KMS-11 (cell line): ENCODE measurements at regions not wholly inside any gene's neighbourhood (a gene's known extent, or its start where the extent isn't known, plus 50 kb on each side); places are given as distances from the start of the nearest gene placed in this dataset.

Experiments used
- H2AFZ ChIP-seq: fragments of 200-600 bp; sonication (generic); 2 replicates; pipeline ENCODE4 v1.6.1; 2016; ENCODE audit warnings: antibody characterized with exemption, mixed run types, low read depth
- H3K27ac ChIP-seq: fragments of 200-600 bp; sonication (generic); 2 replicates; pipeline ENCODE4 v1.6.1; 2016; ENCODE audit warnings: mild to moderate bottlenecking, mixed run types
- H3K27me3 ChIP-seq: fragments of 200-600 bp; sonication (generic); 2 replicates; pipeline ENCODE4 v1.6.1; 2017; ENCODE audit warnings: mild to moderate bottlenecking, low read depth, mixed run types, moderate library complexity; ENCODE audit not compliant: insufficient read depth
- H3K36me3 ChIP-seq: fragments of 200-600 bp; sonication (generic); 2 replicates; pipeline ENCODE4 v1.6.1; 2017; ENCODE audit warnings: mild to moderate bottlenecking, mixed run types; ENCODE audit not compliant: insufficient read depth
- H3K4me1 ChIP-seq: fragments of 200-600 bp; sonication (generic); 2 replicates; pipeline ENCODE4 v1.6.1; 2016; ENCODE audit warnings: mild to moderate bottlenecking, low read depth, mixed run types; ENCODE audit not compliant: poor library complexity, severe bottlenecking
- H3K4me2 ChIP-seq: fragments of 200-600 bp; sonication (generic); 2 replicates; pipeline ENCODE4 v1.7.0; 2016; ENCODE audit warnings: mild to moderate bottlenecking, mixed run types
- H3K4me3 ChIP-seq: fragments of 200-600 bp; sonication (generic); IDR thresholded peaks from 2 replicates; pipeline ENCODE4 v1.6.1; 2017; ENCODE audit warnings: low read depth, low read length, mixed read lengths; ENCODE audit not compliant: insufficient read depth
- H3K79me2 ChIP-seq: fragments of 200-600 bp; sonication (generic); 2 replicates; pipeline ENCODE4 v1.6.1; 2016; ENCODE audit warnings: low read depth, mixed run types; ENCODE audit not compliant: insufficient read depth
- H3K9ac ChIP-seq: fragments of 200-600 bp; sonication (generic); 2 replicates; pipeline ENCODE4 v1.6.1; 2016; ENCODE audit warnings: mild to moderate bottlenecking, mixed run types
- H4K20me1 ChIP-seq: fragments of 200-600 bp; sonication (generic); 2 replicates; pipeline ENCODE4 v1.6.1; 2016; ENCODE audit warnings: mild to moderate bottlenecking, mixed run types; ENCODE audit not compliant: insufficient read depth
- CTCF ChIP-seq: fragments of 200-600 bp; sonication (generic); conservative IDR thresholded peaks from 2 replicates; pipeline ENCODE4 v1.6.1; 2017; ENCODE audit warnings: low read depth, mild to moderate bottlenecking, antibody characterized with exemption, low read length, moderate library complexity, mixed read lengths

GRCh38 chr2:136209561-136210454 is 91.9 kb upstream of the CXCR4 start:
- Histone ChIP-seq H4K20me1 (no peaks in the 10 kb centered on the region), H3K4me1 (no peaks in the 10 kb centered on the region), H3K4me3 (no peak overlapping the region), H2AFZ (no peak overlapping the region), H3K36me3 (no peaks in the 10 kb centered on the region), H3K4me2 (no peak overlapping the region), H3K27me3 (no peaks in the 10 kb centered on the region), H3K9ac (no peak overlapping the region), H3K27ac (no peak overlapping the region), H3K79me2 (no peaks in the 10 kb centered on the region)
- TF ChIP-seq CTCF, result no peak

- Histone ChIP-seq H3K27ac (no peak overlapping the region), H4K20me1 (no peaks in the 10 kb centered on the region), H3K4me2 (no peak overlapping the region), H3K27me3 (no peaks in the 10 kb centered on the region), H3K4me3 (no peak overlapping the region), H3K79me2 (no peaks in the 10 kb centered on the region), H2AFZ (no peak overlapping the region), H3K4me1 (no peaks in the 10 kb centered on the region), H3K36me3 (no peaks in the 10 kb centered on the region), H3K9ac (no peak overlapping the region)
- no peak for TF ChIP-seq CTCF
Measured at GRCh38 chr2:136208682-136209420, 90.9 kb upstream of the CXCR4 start.

GRCh38 chr2:136207665-136208064 is 89.7 kb upstream of the CXCR4 start:
- Histone ChIP-seq H3K79me2 (no peaks in the 10 kb centered on the region), H3K9ac (no peak overlapping the region), H3K27me3 (no peaks in the 10 kb centered on the region), H3K36me3 (no peaks in the 10 kb centered on the region), H3K4me1 (no peaks in the 10 kb centered on the region), H3K4me2 (no peak overlapping the region), H3K27ac (no peak overlapping the region), H4K20me1 (no peaks in the 10 kb centered on the region), H3K4me3 (no peak overlapping the region), H2AFZ (no peak overlapping the region)
- TF ChIP-seq CTCF, result no peak

- H3K4me2 ChIP-seq, result no peak overlapping the region
- no peak overlapping the region for H3K4me3 ChIP-seq
- H3K27ac ChIP-seq, result no peak overlapping the region
- no peaks in the 10 kb centered on the region for H3K36me3 ChIP-seq
- H2AFZ ChIP-seq, result no peak overlapping the region
- no peak for TF ChIP-seq CTCF
- H3K4me1 ChIP-seq, result no peaks in the 10 kb centered on the region
- no peak overlapping the region for H3K9ac ChIP-seq
- H3K79me2 ChIP-seq, result no peaks in the 10 kb centered on the region
- H4K20me1 ChIP-seq, result no peaks in the 10 kb centered on the region
- H3K27me3 ChIP-seq, result no peaks in the 10 kb centered on the region
Measured at GRCh38 chr2:136207030-136207623, 89.2 kb upstream of the CXCR4 start.
